ENCODE measurements at regions not wholly inside any gene's neighbourhood (a gene's known extent, or its start where the extent isn't known, plus 50 kb on each side); places are given as distances from the start of the nearest gene placed in this dataset.
"Not testable (repeated sequence)": the region's sequence is repeated elsewhere in the genome, so short reads cannot be mapped to it uniquely, and the experiment has no call there.

DNA sequence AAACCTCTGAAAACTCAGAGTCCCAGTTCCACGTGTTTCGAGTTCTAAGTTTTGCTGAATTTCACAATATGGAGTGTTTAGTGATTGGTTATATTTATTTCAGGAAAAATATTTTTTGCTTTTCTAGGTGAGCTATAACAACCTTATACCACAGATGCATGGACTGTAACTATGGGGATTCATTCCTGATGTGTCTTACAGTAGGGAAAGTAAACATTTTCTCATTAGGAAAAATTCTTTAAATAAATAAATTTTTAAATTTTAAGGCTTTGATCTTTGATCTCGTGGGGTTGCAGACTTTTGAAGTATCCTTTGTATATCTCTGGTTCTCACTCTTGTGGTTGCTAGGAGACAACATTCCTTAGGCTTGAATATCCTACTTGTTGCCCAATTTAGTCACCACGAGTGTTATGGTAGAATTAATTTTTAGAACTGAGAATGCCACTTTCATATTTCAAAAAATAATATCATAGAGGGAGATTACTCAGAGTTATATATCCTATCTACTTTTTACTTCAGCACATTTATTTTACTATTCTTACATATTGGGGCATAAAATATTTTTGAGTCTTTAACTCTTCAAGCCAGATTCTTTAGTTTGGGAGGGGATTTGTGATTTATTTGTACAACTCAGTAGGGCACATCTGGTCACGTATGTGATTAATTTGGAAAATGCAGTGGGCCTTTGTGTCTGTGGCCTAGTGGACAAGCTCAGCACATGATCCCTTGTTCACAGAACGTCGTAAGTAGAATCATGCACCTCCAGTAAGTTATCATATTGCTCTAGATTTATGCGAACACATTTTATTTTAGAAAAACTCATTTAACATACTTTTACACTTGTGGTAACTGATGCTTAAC lies 224.0 kb downstream of the TTC6 start:
- ChIA-PET POLR2A (no interaction called here), CTCF (no interaction called here)
- no peak for TF ChIP-seq ZNF146 (tag by site-specific recombination; IDR thresholded peaks at IDR 0.05)
- no peak for TF ChIP-seq ZSCAN16 (tag by site-specific recombination; IDR thresholded peaks at IDR 0.05)
- TF ChIP-seq, protein P1, sequence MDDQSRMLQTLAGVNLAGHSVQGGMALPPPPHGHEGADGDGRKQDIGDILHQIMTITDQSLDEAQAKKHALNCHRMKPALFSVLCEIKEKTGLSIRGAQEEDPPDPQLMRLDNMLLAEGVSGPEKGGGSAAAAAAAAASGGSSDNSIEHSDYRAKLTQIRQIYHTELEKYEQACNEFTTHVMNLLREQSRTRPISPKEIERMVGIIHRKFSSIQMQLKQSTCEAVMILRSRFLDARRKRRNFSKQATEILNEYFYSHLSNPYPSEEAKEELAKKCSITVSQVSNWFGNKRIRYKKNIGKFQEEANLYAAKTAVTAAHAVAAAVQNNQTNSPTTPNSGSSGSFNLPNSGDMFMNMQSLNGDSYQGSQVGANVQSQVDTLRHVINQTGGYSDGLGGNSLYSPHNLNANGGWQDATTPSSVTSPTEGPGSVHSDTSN (CRISPR knock-in tag; IDR thresholded peaks at IDR 0.05): no peak
- H3K4me3 ChIP-seq (ENCODE audit: low read depth, low read length): no peak overlapping the region
- H3K4me1 ChIP-seq (ENCODE audit: control insufficient read depth, insufficient read depth, low read length): no peaks in the 10 kb centered on the region
- no peak overlapping the region for H3K27ac ChIP-seq (ENCODE audit: extremely low read depth, low read depth, low read length)
- no peaks in the 10 kb centered on the region for H3K36me3 ChIP-seq (ENCODE audit: control insufficient read depth in 2 of 2, insufficient read depth in 1 of 2, low read length in 2 of 2)
- no peaks in the 10 kb centered on the region for H3K9me3 ChIP-seq (ENCODE audit: control insufficient read depth, insufficient read depth, low read depth, low read length)

DNA sequence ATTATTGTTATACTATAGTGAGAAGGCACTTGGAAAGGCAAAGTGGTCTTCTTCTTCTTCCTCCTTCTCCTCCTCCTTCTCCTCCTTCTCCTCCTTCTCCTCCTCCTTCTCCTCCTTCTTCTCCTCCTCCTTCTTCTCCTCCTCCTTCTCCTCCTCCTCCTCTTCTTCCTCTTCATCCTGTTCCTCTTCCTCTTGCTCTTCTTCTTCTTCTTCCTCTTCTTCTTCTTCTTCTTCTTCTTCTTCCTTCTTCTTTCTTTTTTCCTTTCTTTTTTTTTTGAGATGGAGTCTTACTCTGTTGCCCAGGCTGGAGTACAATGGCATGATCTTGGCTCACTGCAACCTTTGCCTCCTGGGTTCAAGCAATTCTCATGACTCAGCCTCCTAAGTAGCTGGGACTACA lies 225.4 kb downstream of the TTC6 start:
- CTCF ChIA-PET: interaction anchor here (1.0 kb wide), 1 partner anchor 575 kb away, joined by 3 read pairs; no protein-coding TSS in a partner anchor
- H3K4me3 ChIP-seq (ENCODE audit: low read depth, low read length); H3K27ac ChIP-seq (ENCODE audit: extremely low read depth, low read depth, low read length); H3K9me3 ChIP-seq (ENCODE audit: control insufficient read depth, insufficient read depth, low read depth, low read length); H3K36me3 ChIP-seq (ENCODE audit: control insufficient read depth in 2 of 2, insufficient read depth in 1 of 2, low read length in 2 of 2); POLR2A ChIA-PET; H3K4me1 ChIP-seq (ENCODE audit: control insufficient read depth, insufficient read depth, low read length): not testable (repeated sequence)
- TF ChIP-seq, protein P2, sequence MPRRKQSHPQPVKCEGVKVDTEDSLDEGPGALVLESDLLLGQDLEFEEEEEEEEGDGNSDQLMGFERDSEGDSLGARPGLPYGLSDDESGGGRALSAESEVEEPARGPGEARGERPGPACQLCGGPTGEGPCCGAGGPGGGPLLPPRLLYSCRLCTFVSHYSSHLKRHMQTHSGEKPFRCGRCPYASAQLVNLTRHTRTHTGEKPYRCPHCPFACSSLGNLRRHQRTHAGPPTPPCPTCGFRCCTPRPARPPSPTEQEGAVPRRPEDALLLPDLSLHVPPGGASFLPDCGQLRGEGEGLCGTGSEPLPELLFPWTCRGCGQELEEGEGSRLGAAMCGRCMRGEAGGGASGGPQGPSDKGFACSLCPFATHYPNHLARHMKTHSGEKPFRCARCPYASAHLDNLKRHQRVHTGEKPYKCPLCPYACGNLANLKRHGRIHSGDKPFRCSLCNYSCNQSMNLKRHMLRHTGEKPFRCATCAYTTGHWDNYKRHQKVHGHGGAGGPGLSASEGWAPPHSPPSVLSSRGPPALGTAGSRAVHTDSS (tag by site-specific recombination; IDR thresholded peaks at IDR 0.05): peak; percentile 79

DNA sequence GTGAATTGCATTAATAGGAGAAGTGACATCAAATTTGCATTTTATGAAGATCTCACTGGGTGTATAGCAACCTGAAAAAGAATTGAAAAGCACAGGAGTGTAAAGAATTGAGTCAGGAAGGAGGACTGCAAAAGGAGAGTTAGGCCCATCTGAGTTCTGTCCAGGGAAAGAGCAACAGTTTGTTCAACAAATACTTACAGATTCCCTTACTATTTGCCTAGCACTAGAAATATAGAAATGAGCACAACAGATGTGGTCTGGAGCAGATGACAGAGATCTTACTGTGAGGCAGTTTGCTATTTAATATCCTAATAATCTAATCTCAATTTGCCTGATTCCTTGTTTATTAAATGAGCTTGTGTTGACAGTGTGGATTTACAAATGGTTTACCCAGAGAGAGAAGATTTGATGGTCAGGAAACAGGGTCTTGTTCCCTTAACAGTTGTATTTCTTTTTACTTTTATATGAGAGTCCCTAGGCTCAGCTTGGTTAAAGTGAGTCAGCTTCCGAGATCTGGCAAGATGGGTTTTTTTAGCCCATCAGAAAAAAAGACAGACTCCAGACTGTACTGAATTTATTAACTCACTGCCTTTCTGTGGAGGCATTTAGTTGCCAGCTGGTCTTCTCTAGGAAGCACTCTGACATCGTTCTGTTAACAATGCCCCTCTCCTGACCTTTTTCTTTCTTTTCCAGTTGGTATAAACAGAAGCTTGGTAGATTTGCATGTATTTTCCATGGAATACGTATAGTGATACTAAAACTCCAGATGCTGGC lies 229.7 kb downstream of the TTC6 start:
- Histone ChIP-seq H3K36me3 (ENCODE audit: control insufficient read depth in 2 of 2, insufficient read depth in 1 of 2, low read length in 2 of 2) (no peaks in the 10 kb centered on the region), H3K27ac (ENCODE audit: extremely low read depth, low read depth, low read length) (no peak overlapping the region), H3K4me1 (ENCODE audit: control insufficient read depth, insufficient read depth, low read length) (no peaks in the 10 kb centered on the region), H3K4me3 (ENCODE audit: low read depth, low read length) (no peak overlapping the region), H3K9me3 (ENCODE audit: control insufficient read depth, insufficient read depth, low read depth, low read length) (no peaks in the 10 kb centered on the region)
- TF ChIP-seq SCRT2 (tag by site-specific recombination; IDR thresholded peaks at IDR 0.05) (peak; percentile 21; the same call in 1 of the 2 replicates), ZNF76 (tag by site-specific recombination; IDR thresholded peaks at IDR 0.05; ENCODE audit: borderline replicate concordance, low read depth) (no peak)
- POLR2A ChIA-PET: no interaction called here
- CTCF ChIA-PET: no interaction called here

DNA sequence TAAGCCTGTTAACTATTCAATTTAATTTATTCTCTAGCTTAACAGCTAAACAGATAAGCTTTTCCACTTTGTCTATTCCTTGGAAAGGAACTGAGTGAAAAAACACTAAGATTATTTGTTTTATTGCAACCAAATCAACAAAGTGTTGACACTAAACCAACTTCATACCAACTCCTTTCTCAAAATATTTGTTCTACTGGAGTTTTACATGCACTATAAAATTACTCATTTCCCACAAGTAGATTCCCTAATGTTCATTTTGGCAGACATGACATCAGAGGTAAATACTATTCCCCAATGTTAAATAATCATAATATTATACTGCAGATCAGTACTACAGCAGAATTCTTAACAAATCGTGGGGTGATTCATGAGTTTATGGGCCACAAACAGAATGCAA lies 231.4 kb downstream of the TTC6 start:
- Histone ChIP-seq H3K9me3 (ENCODE audit: control insufficient read depth, insufficient read depth, low read depth, low read length) (no peaks in the 10 kb centered on the region), H3K4me3 (ENCODE audit: low read depth, low read length) (no peak overlapping the region), H3K4me1 (ENCODE audit: control insufficient read depth, insufficient read depth, low read length) (no peaks in the 10 kb centered on the region), H3K36me3 (ENCODE audit: control insufficient read depth in 2 of 2, insufficient read depth in 1 of 2, low read length in 2 of 2) (no peaks in the 10 kb centered on the region), H3K27ac (ENCODE audit: extremely low read depth, low read depth, low read length) (no peak overlapping the region)
- ChIA-PET CTCF (no interaction called here), POLR2A (no interaction called here)
- TF ChIP-seq ZNF426 (tag by site-specific recombination; IDR thresholded peaks at IDR 0.05): no peak
- TF ChIP-seq ZNF610 (tag by site-specific recombination; IDR thresholded peaks at IDR 0.05; ENCODE audit: borderline replicate concordance): no peak
- TF ChIP-seq, protein P3, sequence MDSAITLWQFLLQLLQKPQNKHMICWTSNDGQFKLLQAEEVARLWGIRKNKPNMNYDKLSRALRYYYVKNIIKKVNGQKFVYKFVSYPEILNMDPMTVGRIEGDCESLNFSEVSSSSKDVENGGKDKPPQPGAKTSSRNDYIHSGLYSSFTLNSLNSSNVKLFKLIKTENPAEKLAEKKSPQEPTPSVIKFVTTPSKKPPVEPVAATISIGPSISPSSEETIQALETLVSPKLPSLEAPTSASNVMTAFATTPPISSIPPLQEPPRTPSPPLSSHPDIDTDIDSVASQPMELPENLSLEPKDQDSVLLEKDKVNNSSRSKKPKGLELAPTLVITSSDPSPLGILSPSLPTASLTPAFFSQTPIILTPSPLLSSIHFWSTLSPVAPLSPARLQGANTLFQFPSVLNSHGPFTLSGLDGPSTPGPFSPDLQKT (IDR thresholded peaks at IDR 0.05; ENCODE audit: borderline replicate concordance, low read depth, low read length): no peak
- TF ChIP-seq BCL11A (tag by site-specific recombination; IDR thresholded peaks at IDR 0.05; ENCODE audit: low read depth): no peak
- TF ChIP-seq, protein P4, sequence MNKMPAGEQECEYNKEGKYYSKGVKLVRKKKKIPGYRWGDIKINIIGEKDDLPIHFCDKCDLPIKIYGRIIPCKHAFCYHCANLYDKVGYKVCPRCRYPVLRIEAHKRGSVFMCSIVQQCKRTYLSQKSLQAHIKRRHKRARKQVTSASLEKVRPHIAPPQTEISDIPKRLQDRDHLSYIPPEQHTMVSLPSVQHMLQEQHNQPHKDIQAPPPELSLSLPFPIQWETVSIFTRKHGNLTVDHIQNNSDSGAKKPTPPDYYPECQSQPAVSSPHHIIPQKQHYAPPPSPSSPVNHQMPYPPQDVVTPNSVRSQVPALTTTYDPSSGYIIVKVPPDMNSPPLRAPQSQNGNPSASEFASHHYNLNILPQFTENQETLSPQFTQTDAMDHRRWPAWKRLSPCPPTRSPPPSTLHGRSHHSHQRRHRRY (tag by site-specific recombination; IDR thresholded peaks at IDR 0.05): no peak
- no peak for TF ChIP-seq ZBTB21 (tag by site-specific recombination; IDR thresholded peaks at IDR 0.05)
- TF ChIP-seq, protein P5, sequence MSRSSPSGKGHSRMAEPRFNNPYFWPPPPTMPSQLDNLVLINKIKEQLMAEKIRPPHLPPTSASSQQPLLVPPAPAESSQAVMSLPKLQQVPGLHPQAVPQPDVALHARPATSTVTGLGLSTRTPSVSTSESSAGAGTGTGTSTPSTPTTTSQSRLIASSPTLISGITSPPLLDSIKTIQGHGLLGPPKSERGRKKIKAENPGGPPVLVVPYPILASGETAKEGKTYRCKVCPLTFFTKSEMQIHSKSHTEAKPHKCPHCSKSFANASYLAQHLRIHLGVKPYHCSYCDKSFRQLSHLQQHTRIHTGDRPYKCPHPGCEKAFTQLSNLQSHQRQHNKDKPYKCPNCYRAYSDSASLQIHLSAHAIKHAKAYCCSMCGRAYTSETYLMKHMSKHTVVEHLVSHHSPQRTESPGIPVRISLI (tag by site-specific recombination; IDR thresholded peaks at IDR 0.05): no peak
- TF ChIP-seq FEZF1 (tag by site-specific recombination; IDR thresholded peaks at IDR 0.05): no peak
- no peak for TF ChIP-seq ZNF350 (tag by site-specific recombination; IDR thresholded peaks at IDR 0.05)
